ENCODE measurements at regions not wholly inside any gene's neighbourhood (a gene's known extent, or its start where the extent isn't known, plus 50 kb on each side); places are given as distances from the start of the nearest gene placed in this dataset.

DNA sequence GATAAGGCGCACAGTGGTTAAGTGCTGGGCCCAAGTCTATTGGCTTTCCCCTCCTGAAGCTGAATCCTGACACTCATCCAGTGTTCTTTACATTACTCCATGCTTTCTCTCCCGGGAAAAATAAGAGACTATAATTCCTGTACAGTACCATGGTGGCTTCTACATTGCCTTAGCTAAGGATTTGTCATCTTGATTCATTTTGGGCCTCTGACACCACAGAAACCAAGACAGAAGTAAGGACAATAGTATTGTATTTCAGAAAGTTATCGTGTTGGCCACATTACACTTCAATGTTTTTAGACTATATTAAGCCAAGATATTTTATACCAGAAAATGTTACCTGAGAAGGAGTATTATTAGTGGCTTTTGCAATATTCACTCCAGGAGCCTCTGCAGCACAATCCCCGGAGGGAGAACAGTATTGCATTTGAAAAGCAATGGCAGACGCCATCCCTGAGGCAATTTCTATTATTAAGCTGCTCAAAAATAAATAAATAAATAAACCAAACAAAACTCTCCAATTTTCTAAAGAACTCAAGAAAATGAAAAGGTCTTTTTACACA is 267.9 kb downstream of the ENC1 start:
- peaks cover 0 to 4% (median 0%) of the 10 kb centered on the region in 12 donors for H3K9me3 ChIP-seq
- no peak overlapping the region for H3K4me3 ChIP-seq
- no peak for ATAC-seq
- TF ChIP-seq POLR2A (IDR thresholded peaks at IDR 0.05): no peak
- TF ChIP-seq, protein P1, sequence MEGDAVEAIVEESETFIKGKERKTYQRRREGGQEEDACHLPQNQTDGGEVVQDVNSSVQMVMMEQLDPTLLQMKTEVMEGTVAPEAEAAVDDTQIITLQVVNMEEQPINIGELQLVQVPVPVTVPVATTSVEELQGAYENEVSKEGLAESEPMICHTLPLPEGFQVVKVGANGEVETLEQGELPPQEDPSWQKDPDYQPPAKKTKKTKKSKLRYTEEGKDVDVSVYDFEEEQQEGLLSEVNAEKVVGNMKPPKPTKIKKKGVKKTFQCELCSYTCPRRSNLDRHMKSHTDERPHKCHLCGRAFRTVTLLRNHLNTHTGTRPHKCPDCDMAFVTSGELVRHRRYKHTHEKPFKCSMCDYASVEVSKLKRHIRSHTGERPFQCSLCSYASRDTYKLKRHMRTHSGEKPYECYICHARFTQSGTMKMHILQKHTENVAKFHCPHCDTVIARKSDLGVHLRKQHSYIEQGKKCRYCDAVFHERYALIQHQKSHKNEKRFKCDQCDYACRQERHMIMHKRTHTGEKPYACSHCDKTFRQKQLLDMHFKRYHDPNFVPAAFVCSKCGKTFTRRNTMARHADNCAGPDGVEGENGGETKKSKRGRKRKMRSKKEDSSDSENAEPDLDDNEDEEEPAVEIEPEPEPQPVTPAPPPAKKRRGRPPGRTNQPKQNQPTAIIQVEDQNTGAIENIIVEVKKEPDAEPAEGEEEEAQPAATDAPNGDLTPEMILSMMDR (IDR thresholded peaks at IDR 0.05): no peak
- WGBS, 4 donors: 82 to 94% (median 87%) methylated on average over 5 of the region's 5 CpGs
- peaks cover 0 to 20% (median 2%) of the 10 kb centered on the region in 12 donors for H3K4me1 ChIP-seq
- no peaks in the 10 kb centered on the region for H3K27me3 ChIP-seq
- no peaks in the 10 kb centered on the region for H3K36me3 ChIP-seq
- no peak overlapping the region for H3K27ac ChIP-seq
- intact Hi-C loops (cut with DNase I): no loop called here
- DNase-seq: no peak

DNA sequence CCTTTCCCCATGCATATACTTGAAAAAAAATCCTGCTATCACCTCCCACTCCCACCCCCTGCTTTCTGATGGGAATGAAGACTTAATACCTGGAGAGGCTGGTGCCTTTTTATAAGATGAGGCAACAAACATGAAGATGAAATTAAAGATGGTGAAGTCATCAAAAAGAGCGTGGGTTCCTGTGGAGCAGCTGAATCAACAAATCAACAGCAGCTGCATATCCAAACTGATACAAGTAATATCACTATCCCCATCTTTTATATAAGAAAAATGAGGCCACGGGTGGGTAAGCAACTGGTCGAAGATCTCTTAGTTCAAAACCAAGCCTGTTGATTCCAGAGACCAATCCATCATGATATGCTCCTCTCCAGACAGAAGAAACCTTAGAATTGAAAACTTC is 268.5 kb downstream of the ENC1 start:
- Histone ChIP-seq H3K27ac (no peak overlapping the region), H3K27me3 (no peaks in the 10 kb centered on the region), H3K4me3 (no peak overlapping the region), H3K9me3 (peaks cover 0 to 4% (median 0%) of the 10 kb centered on the region in 12 donors), H3K36me3 (no peaks in the 10 kb centered on the region), H3K4me1 (peaks cover 0 to 20% (median 2%) of the 10 kb centered on the region in 12 donors)
- TF ChIP-seq, protein P1 (IDR thresholded peaks at IDR 0.05): no peak
- no peak for TF ChIP-seq POLR2A (IDR thresholded peaks at IDR 0.05)
- DNase-seq (no peak), ATAC-seq (no peak)
- intact Hi-C loops (cut with DNase I): no loop called here
- WGBS, 4 donors: 74 to 87% (median 80%) methylated on average over 3 of the region's 3 CpGs

DNA sequence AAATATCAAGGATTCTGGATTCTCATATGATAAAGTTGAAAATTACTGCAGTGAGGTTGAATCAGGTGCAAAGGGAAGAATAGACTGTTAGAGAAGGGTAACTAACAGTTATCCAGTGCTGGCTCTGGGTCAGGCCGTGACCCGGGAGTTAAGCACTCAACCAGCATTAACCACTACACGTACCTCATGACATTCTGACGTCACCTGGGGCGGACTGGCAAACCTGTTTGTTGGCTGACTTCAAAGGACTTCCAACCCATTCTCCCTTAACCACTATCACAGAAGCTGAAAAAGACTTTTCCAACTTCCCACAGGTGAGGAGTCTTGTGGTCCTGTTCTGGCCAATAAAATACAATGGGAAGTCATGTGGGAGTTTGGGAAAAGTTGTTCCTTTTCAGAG is 268.9 kb downstream of the ENC1 start:
- no peaks in the 10 kb centered on the region for H3K36me3 ChIP-seq
- peaks cover 0 to 20% (median 2%) of the 10 kb centered on the region in 12 donors for H3K4me1 ChIP-seq
- no peaks in the 10 kb centered on the region for H3K27me3 ChIP-seq
- no peak for ATAC-seq
- no peak overlapping the region for H3K27ac ChIP-seq
- DNase-seq: no peak
- WGBS, 4 donors: 91 to 98% (median 95%) methylated on average over 5 of the region's 5 CpGs
- no peak overlapping the region for H3K4me3 ChIP-seq
- no peak for TF ChIP-seq POLR2A (IDR thresholded peaks at IDR 0.05)
- TF ChIP-seq, protein P1 (IDR thresholded peaks at IDR 0.05): no peak
- intact Hi-C loops (cut with DNase I): no loop called here
- H3K9me3 ChIP-seq: peaks cover 0 to 4% (median 0%) of the 10 kb centered on the region in 12 donors

DNA sequence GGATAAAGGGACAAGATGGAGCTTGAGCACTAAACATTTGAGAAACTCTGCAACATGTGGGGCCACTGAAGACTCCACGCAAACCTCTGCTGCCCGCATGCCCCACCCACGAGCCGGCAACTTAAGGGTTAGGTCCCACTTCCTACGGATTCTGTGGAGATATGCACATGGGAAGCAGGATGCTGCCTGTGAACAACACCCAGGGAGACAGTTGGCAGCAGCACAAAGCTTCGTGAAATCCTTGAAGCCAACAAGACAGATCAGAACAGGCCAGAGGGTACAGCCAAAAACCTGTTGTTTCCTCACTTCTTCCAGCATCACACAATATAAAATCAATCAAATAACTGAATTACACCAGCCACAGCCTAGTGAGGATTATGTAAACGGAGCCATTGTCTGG is 270.4 kb downstream of the ENC1 start:
- no peaks in the 10 kb centered on the region for H3K36me3 ChIP-seq
- H3K27me3 ChIP-seq: no peaks in the 10 kb centered on the region
- peaks cover 0 to 20% (median 2%) of the 10 kb centered on the region in 12 donors for H3K4me1 ChIP-seq
- no peak overlapping the region for H3K27ac ChIP-seq
- no peak for DNase-seq
- intact Hi-C loops (cut with DNase I): no loop called here
- peaks cover 0 to 11% (median 0%) of the 10 kb centered on the region in 12 donors for H3K9me3 ChIP-seq
- 41 to 58% (median 48%) methylated on average over 7 of the region's 7 CpGs for WGBS, 4 donors
- TF ChIP-seq POLR2A (IDR thresholded peaks at IDR 0.05): no peak
- TF ChIP-seq, protein P1 (IDR thresholded peaks at IDR 0.05): no peak
- no peak for ATAC-seq
- H3K4me3 ChIP-seq: no peak overlapping the region
